Upper lobe of left lung (tissue), 4 donors: ENCODE measurements at regions not wholly inside any gene's neighbourhood (a gene's known extent, or its start where the extent isn't known, plus 50 kb on each side); places are given as distances from the start of the nearest gene placed in this dataset.

Source experiments
- CTCF ChIP-seq, 6 experiments: fragments of 450-650 bp in 4 of 6; fragments of 200-600 bp in 2 of 6; sonication (generic) in 2 of 6; IDR thresholded peaks; one replicate each; pipeline ENCODE4 v1.5.1; 2016 to 2019; ENCODE audit warnings: antibody characterized with exemption in 6 of 6
- EP300 ChIP-seq, 4 donors: sonication (generic); formaldehyde crosslinking; IDR thresholded peaks; one replicate each; pipeline ENCODE4 v1.5.1; 2017; ENCODE audit warnings: antibody characterized with exemption in 4 of 4, control low read depth in 2 of 4
- POLR2A ChIP-seq, 4 donors: fragments of 450-650 bp; IDR thresholded peaks; one replicate each; pipeline ENCODE4 v1.5.1; 2016 to 2017; ENCODE audit warnings: antibody characterized with exemption in 4 of 4, mild to moderate bottlenecking in 2 of 4
- POLR2AphosphoS5 ChIP-seq, 2 donors: sonication (generic); formaldehyde crosslinking; IDR thresholded peaks; one replicate each; pipeline ENCODE4 v1.5.1; 2017; ENCODE audit warnings: antibody characterized with exemption in 2 of 2

- no peak for TF ChIP-seq POLR2A (IDR thresholded peaks at IDR 0.05)
- TF ChIP-seq CTCF (IDR thresholded peaks at IDR 0.05): no peak
- TF ChIP-seq POLR2AphosphoS5 (IDR thresholded peaks at IDR 0.05): no peak
- TF ChIP-seq EP300 (IDR thresholded peaks at IDR 0.05): no peak
Observed at GRCh38 chr4:45554423-45554822, 569.4 kb downstream of the GABRG1 start.
